Medulla oblongata (tissue), 1 donor: ENCODE measurements at regions not wholly inside any gene's neighbourhood (a gene's known extent, or its start where the extent isn't known, plus 50 kb on each side); places are given as distances from the start of the nearest gene placed in this dataset.

Experiments
- DNase-seq: peaks from one replicate; pipeline ENCODE4 v3.0.0-alpha.2; 2015; ENCODE audit errors: extremely low spot score

DNA sequence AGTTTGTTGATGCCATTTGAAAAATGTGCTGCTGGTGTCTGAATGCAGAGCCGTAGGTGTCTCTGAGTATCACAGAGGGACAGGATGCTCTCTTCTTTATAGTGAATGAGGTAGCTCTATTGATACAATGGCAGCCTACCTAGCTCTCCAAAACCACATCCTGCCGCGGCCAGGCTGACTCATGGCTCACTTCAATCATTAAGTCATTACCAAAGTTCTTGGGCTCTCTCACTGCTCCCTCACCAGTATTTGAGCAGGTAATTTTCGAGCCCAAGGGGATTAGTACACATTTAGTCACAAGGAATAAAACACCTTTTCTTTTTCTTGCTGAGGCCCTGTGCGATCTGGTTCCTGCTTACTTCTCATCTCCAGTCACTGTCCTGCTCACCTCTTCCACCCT lies 509.0 kb upstream of the LARGE1 start:
- no peak for DNase-seq

DNA sequence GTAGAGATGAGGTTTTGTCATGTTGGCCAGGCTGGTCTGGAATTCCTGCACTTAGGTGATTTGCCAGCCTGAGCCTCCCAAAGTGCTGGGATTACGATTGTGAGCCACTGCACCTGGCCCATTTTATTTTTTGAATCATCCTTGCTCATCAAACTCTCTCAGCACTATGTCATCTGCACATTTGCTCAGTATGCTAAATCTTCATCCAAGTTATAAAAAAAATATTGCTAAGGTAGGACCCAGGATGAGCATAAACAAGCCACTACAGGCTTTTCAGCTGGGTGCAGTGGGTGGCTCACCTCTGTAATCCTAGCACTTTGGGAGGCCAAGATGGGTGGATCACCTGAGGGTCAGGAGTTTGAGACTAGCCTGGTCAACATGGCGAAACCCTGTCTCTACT lies 510.1 kb upstream of the LARGE1 start:
- DNase-seq: no peak

DNA sequence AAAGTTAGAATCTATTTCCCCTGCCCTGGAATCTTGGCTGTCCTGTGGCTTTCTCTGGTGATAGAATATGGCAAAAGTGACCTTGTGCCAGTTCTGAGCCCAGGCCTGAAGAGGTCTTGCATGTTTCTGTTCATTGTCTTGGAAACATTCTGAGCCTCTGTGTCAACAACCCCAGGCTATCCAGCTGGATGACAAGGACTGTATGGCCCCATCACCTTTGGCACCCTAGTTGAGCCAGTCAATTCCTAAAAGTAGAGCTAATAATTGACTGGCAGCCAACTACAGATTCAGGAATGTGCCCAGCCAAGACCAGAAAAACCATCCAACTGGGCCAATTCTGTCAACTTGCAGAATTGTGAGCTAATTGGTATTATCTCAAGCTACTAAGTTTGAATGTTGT lies 514.1 kb upstream of the LARGE1 start:
- no peak for DNase-seq

DNA sequence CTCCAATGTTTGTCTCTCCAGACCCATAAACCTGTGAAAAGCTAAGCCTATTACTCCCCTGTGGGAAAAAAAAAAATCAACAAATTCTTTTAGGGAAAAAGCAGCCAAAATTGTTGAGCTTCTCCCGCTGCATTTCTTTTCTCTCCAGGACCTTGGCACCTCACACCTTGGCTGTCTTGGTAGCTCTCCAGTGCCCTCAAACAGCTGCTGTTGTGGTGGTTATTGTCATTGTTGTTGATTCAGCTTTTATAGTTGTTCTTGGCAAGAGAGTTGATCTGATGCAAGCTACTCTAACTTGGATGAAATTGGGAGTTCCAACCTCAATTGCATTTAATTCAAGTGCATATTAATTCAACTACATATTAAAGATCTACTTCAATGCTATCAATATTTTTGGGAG lies 516.9 kb upstream of the LARGE1 start:
- no peak for DNase-seq

DNA sequence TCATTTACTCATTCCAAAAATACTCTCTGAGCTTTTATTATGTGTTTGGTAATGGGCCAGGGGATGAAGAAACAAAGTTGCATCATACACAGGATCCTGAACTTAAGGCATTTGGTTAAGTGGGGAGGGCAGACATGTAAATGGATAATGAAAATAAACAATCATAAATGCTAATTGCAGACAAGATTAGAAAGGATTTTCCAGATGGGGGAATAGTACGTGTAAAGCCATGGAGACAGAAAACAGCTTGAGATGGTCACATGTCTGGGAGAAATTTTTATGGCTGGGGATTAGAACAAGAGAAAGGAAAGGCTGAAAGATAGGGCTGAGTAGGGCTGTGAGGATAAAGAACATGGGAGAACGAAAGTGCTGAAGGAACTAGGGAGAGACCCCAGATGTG lies 534.3 kb upstream of the LARGE1 start:
- DNase-seq: no peak

DNA sequence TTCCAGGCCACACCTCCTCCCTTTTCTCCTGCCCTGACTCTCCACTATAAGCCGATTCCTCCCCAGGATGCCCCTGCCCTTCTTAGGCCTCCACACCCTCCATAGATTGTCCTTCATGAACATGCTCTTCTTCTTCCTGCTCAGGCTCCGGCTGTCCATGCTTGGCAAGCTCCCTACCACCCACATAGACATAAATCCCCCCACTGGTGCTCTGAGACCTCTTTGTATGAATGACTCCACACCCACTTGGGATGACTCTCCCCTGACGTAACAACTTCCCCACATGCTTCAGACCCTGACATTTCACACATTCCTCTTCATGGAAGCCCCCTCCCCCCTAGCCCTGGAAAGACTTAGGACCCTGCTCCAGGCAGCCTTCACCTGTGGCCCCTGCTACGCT lies 542.5 kb upstream of the LARGE1 start:
- DNase-seq: no peak

DNA sequence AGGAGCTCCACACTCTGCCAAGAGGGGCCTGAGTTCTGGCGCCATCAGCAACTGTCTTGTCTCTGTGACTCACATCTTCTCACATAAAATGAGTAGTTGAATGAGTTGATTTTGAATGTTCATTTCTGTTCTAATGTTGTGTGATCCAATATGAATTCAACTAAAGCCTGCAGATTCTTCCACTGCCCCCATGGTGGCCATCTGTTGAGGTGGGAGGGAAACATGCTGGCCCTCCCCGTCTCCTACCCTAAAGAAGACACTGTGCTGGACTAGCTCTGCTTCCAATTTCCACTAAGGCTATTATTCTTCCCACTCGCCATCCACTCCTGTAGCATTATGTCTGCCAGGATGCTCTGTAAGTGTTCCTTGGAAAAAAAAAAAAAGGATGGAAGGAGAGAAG lies 555.6 kb upstream of the LARGE1 start:
- DNase-seq: no peak

DNA sequence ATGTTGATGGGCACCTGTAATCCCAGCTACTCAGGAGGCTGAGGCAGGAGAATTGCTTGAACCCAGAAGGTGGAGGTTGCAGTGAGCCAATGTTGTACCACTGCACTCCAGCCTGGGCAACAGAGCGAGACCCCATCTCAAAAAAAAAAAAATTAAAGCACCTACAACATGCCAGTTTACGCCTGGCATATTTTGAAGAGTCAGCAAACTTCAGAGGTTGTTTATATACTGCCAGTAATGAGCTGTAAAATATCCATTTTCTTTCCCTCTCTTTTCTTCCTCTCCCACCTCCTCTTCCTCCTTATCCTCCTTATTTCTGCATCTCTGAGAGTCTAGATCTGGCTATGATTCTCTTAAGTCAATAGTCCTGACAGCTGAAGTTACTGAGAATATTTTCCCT lies 556.5 kb upstream of the LARGE1 start:
- DNase-seq: no peak

DNA sequence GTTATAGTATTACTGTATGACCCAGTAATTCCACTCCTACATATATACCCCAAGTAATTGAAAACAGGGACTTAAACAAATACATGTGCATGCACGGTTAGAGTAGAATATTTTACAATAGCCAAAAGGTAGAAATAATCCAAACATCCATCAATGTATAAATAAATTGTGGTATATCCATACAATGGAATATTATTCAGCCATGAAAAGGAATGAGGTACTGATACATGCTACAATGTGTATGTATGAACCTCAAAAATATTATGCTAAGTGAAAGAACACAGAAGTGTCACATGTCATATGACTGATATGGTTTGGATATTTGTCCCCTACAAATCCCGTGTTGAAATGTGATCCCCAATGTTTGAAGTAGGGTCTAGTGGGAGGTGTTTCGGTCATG lies 560.8 kb upstream of the LARGE1 start:
- DNase-seq: no peak

DNA sequence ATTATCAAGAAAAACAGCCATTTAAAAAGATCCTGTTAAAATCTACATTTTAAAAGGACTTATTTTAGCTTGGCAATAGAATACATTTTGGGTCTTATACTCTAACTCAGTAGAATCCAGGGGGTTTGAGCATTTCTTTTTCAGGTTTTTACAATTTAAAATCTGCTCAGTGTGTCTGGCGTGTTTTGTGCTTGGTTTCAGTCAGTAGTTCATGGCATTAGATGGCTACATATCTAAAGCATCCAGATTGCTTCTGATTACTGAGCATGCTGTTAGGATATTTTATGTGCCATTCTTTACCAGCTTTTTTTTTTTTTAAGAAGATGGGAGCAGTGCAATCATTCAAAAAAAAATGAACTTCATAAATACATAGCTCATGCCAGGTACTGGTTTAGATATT lies 566.1 kb upstream of the LARGE1 start:
- DNase-seq: no peak

DNA sequence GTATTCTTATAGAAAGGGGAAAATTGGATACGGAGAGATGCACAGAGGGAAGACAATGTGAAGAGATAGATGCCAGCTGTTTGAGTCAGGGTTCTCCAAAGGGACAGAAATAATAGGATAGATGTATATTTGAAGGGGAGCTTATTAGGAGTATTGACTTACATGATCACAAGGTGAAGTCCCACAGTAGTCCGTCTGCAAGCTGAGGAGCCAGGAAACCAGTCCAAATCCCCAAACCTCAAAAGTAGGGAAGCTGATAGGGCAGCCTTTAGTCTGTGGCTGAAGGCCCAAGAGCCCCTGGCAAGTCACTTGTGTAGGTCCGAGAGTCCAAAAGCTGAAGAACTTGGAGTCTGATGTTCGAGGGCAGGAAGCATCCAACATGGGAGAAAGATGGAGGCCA lies 569.6 kb upstream of the LARGE1 start:
- no peak for DNase-seq

DNA sequence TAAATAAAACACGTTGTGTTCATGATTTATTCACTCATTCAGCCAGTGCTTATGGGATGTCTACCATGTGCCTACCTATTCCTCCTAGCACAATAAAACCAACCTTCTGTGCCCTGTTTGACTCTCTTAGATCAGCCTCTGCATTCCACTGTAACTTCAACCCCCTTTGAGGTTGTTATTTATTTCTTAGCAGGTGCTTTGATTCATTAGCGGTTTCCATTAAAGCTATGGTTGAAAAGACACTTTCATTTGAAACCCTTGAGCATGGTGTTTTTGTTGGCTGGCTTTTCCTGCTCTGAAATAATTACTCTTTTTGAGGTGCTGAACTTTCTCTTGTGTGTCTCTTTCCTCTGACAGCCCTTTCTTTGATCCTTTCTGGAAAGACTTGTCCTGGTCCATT lies 570.6 kb upstream of the LARGE1 start:
- DNase-seq: no peak

DNA sequence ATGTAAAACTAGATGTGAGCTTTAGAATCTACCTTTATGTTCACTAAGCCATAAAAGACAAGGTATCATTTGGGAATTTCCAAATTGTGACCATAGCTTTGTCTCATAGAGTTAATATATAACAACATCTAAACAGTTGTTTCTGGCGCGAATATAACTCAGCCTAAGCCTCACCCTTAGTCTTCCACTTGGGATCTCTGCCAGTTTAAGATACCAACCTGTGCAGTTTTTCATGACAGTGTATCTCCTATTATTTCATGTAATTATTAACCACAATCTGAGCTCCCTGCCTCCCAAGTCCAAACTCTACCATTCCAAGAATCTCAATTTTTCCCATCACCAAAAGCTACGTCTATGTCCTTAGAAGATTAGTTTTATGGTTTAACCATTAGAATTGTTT lies 572.5 kb upstream of the ISX start:
- DNase-seq: no peak

DNA sequence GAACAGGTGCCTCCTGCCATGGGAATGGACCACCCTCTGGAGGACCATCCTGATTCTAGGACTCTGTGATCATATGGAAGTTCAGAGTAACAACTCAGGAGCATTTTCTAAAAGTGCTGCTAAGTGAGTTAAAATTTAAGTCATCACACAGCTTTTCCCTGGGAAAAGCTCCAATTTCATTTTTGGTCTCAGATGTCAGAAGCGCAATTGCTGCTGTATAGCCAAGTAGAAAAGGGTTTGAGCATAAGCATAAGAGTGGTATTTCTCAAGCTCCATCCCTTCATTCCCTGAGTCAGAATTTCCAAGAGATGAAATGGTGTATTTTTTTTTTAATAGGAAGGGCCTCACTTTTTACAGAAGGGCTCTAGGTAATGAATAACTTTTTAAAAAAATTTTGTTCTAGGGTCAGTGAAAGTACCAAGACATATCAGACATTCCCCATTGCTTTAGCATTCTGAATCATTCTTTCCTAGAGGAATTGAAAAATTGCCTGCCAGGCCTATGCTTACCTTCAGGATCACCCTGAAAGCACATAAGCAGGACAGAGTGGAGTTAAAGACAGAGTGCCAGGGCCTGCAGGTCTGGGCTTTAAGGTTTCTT lies 564.5 kb upstream of the ISX start:
- no peak for DNase-seq

DNA sequence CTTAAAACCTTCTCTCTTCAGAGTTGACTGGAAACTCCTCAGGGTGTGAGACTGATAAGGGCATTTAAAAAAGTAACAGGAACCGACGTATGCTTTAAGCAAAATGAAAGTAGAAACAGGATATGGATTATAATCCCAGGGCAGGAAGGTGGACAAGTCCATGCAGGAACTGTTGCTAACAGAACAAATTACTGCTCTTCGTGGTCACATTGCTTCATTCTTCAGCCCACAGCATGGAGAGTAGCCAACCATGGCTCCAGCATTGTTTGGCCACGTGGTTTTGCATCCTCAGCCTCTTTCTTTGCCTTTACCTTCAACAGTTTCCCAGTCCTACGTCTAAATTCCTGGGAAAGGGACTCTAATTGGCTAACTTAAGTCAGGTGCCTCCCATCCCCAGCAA lies 563.1 kb upstream of the ISX start:
- no peak for DNase-seq

DNA sequence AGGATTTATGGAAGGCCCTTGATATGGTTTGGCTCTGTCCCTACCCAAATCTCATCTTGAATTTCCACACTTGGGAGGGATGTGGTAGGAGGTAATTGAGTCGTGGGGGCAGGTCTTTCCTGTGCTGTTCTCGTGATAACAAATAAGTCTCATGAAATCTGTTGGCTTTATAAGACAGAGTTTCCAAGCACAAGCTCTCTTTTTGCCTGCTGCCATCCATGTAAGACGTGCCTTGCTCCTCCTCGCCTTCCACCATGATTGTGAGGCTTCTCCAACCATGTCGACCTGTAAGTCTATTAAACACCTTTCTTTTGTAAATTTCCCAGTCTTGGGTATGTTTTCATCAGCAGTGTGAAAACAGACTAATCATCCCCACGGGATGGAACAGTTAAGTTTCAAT lies 557.2 kb upstream of the ISX start:
- DNase-seq: no peak

DNA sequence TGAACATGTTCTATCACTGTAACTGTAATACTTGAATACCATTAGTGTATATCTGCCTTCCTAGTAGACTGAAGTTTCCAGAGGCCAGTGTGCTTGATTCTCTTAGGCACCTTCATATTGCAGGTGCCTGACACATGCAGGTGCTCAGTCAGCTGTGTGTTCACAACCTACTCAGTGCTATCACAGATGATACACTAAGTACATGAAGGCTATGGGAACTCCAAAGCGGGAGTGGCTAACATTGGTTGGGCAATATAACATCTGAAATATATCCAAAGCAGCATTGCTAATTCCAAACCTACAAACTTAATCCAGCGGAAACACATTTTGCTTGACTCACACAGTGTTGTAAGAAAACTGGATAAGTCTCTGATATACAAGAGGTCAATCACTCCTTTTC lies 539.3 kb upstream of the ISX start:
- no peak for DNase-seq

DNA sequence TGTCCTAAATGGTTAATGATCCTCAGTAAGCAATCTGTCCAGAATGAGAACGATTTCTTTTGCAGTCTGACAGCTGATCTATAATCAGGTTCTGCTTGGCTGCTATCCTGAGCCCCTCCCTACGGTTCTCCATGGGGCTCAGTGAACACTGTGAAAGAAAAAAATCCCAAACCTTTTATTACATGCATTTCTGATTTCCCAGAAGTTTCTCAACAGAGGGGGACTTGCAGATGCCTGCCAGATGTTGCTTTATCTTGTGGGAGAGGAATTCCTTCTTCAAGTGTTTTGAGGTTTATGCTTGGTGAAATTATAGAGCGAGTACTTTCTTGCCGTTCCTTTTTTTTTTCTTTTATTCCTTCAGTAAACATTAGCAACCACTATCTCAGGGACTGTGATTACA lies 531.9 kb upstream of the ISX start:
- no peak for DNase-seq

DNA sequence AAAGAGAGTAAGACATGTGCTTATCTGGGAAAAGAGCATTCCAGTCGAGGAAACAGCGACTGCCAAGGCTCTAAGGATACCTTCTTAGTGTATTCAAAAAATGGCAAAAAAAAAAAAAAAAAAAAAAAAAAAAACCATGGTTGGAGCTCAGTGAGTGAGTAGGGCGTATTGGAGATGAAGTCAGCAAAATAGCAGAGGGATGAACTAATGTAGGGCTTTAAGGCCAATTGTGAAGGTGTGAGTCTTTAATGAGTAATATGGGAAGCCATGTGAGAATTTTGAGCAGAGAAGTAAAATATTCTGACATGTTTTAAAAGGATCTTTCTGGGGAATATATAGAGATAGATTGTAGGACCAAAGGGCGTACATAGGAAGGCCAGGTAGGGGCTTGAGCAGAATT lies 498.6 kb upstream of the ISX start:
- DNase-seq: no peak

DNA sequence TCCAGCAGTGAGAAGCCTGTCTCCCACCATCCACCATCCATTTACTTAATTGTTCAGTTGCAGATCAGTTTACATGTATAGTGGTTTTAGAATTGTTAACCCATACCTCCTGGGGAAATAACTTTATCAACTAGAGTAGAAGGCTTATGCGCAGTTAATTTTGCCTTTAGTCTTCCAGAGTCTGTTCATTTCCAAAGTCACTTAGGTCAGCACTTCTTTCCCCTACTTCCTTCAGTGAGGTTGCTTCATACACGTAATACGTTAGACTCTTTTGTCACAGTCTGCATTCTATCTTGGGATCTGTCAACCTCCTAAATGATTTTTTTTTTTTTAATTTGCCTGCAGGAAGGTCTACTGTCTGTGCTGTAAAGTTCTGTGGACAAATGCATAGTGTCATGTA lies 495.6 kb upstream of the ISX start:
- DNase-seq: no peak

DNA sequence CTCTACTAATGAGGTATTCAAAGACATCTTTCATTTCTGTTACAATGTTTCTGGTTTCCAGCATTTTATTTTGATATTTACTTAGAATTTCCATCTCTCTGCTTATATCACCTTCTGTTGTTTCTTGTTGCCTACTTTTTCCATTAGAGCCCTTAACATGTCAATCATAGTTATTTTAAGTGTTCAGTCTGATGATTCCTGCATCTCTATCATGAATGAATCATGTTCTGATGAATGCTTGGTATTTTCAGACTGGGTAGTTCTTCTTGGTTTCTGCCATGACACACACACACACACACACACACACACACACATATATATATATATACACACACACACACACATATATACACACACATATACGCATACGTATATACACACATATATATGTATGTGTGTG lies 486.4 kb upstream of the ISX start:
- DNase-seq: no peak

DNA sequence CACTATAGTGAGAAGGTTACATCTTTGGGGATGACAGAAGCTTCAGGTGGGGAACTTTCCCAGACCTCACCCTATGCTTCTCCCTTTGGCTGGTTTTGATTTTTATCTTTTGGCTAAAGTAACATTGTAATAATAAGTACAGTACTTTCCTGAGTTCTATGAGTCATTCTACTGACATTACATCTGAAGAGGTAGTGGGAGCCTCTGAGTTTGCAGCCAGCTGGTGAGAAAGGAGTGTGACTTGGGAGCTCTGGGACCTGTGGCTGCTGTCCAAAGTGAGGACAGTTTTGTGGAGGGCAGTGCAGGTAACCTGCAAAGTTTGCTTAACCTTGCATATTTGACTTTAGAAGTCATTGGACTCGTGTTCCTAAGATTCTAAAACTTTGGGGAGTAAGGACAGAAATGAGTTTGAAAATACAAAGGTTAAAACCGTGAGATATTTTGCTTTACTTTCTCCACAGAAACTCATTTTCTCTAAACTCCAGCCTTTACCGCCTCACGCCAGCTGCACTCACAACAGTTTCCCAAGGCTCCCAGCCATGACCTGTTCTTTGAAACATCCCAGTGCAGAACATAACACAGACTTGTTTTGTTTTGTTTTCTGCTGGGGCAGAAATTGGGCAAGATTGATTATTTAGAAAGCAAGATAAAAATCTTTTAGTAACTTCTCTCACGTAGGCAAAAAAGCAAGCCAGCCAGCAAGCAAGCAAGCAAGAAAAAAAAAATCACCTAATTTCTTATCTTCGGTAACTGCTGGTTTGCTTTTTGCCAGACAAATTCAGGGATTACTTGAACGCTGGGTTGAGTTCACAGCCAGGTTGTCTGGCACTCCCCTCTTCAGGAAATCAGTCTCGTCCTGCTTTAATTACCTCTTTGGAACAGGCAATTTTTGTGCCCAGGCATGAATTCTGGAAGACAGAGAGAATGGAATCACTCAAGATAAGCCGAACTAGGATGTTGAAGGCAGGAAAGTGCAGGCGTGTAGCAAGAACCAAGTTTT lies 478.3 kb upstream of the ISX start:
- DNase-seq: no peak

DNA sequence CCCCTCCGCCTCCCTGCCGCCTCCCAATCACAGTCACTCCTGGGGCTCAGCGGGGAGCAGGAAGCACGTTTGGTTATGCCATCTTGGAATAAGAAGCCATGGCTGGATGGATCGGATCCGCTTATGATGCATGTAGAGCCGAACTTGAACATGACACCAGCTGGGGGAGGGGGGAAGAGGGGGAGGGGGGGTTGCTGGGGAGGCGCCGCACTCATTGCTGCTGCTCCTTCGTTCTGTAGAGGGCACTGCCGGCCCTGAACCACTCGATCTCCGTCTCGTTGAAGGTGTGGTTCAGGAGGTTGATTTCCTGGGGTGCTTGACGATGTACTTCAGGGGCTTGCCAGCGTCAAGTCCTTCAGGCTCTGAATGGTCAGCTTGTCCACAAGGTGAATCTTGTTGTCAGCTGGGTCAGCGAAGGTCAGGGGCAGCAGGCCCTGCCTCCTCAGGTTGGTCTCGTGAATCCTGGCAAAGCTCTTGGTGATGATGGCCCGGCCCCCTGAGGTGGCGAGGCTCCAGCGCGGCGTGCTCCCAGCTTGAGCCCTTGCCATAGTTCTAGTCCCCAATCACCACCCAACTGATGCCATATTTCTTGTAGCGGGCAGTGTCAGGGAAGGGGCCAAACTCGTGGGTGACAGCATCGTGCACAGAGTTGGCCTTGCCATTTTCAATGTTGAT lies 476.9 kb upstream of the ISX start:
- DNase-seq: no peak
